Mucosa of descending colon (tissue), 3 donors: ENCODE measurements at regions not wholly inside any gene's neighbourhood (a gene's known extent, or its start where the extent isn't known, plus 50 kb on each side); places are given as distances from the start of the nearest gene placed in this dataset.

Experiments
- ATAC-seq: fragments of 200-7000 bp; cut with Tn5 transposase; one replicate; pipeline ENCODE4 v1.9.1; 2020; ENCODE audit warnings: mild to moderate bottlenecking, moderate library complexity
- DNase-seq, 3 donors: peaks; one replicate each; pipeline ENCODE4 v3.0.0-alpha.2; 2020
- H3K36me3 ChIP-seq: fragments of 200-600 bp; one replicate; pipeline ENCODE4 v1.8.0; 2021; ENCODE audit warnings: low read depth, mild to moderate bottlenecking
- H3K4me1 ChIP-seq: fragments of 200-600 bp; one replicate; pipeline ENCODE4 v1.8.0; 2021; ENCODE audit warnings: low read depth, mild to moderate bottlenecking
- H3K4me3 ChIP-seq: fragments of 200-600 bp; one replicate; pipeline ENCODE4 v1.8.0; 2021; ENCODE audit warnings: mild to moderate bottlenecking
- H3K9me3 ChIP-seq: fragments of 200-600 bp; one replicate; pipeline ENCODE4 v1.8.0; 2021; ENCODE audit warnings: mild to moderate bottlenecking
- intact Hi-C, 2 donors: fragments of 100-400 bp; cut with DNase I in 1 of 2; cut with micrococcal nuclease in 1 of 2; formaldehyde crosslinking; loops; one replicate each; pipeline versions ENCODE4 v1.11.0 to v1.11.1; 2022; cut with DNase I, micrococcal nuclease
- TF ChIP-seq, protein P1 (sequence below): fragments of 200-600 bp; IDR thresholded peaks from one replicate; pipeline ENCODE4 v1.8.0; 2022; ENCODE audit warnings: antibody characterized with exemption, mild to moderate bottlenecking
- donor health status: DM: no; HTN: no; CAD: no; lungs with moderate emphysema.
- donor health status: DM: no; HTN: no; CAD: no.
- donor health status: DM: no; HTN: yes; CAD: no.

DNA sequence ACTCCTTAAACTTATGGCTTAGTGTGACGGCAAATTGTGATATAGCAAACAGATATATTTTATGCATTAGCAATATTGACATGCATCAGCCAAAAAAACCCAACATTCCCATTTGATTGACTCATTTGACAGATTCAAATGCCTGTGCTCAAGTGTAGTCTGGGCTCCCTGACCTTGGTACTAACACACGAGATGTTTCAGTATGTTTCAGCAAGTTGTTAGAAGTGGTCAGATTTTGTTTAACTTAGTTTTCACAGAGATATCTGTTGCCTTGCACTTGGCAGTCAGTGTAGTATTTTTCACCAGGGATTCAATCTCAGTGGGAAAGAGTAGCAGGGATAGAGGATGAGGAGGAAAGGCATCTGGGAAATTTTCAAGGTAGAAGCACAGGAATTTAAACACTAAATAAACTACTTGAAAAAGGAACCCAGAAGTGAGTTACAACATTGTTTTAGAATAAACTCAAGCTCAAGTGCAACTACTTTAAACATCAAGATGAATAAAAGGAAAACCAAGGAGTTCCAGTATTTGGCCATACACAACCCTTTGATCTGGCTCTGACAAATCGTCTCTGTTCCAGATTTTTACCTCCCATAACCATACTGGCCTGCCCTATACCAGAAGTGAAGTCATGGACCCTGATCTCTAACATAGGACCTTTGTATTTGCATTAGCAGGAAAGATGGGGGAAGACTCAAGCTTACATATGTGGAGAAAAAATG is 56.5 kb upstream of the BLID start:
- Histone ChIP-seq H3K4me1 (no peaks in the 10 kb centered on the region), H3K36me3 (no peaks in the 10 kb centered on the region), H3K9me3 (no peaks in the 10 kb centered on the region), H3K4me3 (no peak overlapping the region)
- DNase-seq (no peak), ATAC-seq (no peak)
- TF ChIP-seq, protein P1, sequence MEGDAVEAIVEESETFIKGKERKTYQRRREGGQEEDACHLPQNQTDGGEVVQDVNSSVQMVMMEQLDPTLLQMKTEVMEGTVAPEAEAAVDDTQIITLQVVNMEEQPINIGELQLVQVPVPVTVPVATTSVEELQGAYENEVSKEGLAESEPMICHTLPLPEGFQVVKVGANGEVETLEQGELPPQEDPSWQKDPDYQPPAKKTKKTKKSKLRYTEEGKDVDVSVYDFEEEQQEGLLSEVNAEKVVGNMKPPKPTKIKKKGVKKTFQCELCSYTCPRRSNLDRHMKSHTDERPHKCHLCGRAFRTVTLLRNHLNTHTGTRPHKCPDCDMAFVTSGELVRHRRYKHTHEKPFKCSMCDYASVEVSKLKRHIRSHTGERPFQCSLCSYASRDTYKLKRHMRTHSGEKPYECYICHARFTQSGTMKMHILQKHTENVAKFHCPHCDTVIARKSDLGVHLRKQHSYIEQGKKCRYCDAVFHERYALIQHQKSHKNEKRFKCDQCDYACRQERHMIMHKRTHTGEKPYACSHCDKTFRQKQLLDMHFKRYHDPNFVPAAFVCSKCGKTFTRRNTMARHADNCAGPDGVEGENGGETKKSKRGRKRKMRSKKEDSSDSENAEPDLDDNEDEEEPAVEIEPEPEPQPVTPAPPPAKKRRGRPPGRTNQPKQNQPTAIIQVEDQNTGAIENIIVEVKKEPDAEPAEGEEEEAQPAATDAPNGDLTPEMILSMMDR = no peak
- intact Hi-C loops = no loop called here

DNA sequence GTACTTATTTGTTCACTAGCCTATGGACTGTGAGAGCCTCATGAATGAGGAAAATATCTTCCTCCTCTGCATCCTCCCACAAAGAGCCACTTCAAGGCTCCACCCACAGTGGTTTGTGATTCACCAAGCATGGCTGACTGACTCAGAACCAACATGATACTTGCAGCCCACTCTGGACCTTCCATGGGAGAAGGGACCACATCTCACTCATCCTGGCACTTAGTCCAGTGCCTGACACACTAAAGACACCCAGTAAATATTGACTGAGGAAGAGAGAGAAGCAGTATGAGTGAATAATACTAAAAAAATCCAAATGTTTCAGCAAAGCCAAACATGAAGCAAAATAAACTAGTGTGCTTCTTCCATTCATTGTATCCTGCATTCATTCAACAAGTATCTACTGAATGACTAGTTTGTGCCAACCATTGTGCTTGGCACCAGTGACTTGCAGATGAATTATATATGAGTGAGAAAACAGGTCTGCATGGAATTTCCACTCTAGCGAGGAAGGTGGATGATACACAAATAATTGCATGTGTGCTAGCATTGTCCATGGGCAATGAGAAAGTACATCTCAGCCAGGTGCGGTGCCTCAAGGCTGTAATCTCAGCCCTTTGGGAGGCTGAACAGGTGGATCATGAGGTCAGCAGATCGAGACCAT is 54.9 kb upstream of the BLID start:
- Histone ChIP-seq H3K4me1 (no peaks in the 10 kb centered on the region), H3K36me3 (no peaks in the 10 kb centered on the region), H3K9me3 (no peaks in the 10 kb centered on the region), H3K4me3 (no peak overlapping the region)
- DNase-seq (no peak), ATAC-seq (no peak)
- intact Hi-C loops = no loop called here
- TF ChIP-seq, protein P1 = no peak

DNA sequence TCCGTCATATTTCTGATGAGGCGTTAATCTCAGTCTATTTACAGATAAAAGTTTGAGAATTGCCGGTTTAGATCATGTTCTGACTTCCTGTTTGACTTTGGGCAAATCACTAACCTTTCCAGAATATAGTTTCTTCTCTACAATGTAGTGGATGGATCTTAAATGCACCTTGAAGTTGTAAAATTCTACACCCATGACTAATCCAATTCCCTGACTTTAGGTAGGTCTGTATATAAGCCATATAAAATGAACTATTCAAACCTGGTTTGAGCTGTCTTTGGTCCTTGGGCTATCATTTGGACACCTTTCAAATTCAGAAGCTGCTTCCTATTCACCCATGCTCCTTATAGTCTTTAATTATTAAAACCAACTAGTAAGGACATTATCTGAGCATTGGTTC is 52.2 kb upstream of the BLID start:
- intact Hi-C loops = no loop called here
- ATAC-seq = no peak
- TF ChIP-seq, protein P1 = no peak

DNA sequence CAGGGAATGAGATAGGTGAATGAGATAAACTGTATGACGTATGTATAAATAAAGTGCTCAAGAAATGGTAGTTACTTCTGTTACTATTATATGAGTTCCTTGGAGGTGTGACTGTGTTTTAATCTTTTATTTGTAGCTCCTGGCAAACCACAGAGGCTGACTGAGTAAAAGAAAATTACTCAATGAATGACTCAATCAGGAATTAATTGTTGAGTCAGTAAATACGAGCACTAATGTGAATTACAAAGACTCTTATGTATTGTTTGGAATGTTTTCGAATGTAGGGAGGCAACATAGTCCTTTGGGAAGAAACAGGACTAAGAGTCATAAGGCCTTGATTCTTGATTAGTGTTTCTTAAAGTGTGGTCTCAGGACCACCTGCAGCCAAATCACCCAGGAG is 51.1 kb upstream of the BLID start:
- no peaks in the 10 kb centered on the region for H3K9me3 ChIP-seq
- TF ChIP-seq, protein P1 = no peak
- H3K4me1 ChIP-seq = no peaks in the 10 kb centered on the region
- intact Hi-C loops = no loop called here
- no peak for ATAC-seq
- DNase-seq = no peak
- H3K4me3 ChIP-seq = no peak overlapping the region
- no peaks in the 10 kb centered on the region for H3K36me3 ChIP-seq

More for the DNA sequence above, 52.2 kb upstream of the BLID start:
- H3K4me1 ChIP-seq = no peaks in the 10 kb centered on the region
- no peak for DNase-seq
- H3K36me3 ChIP-seq = no peaks in the 10 kb centered on the region
- H3K9me3 ChIP-seq = no peaks in the 10 kb centered on the region
- H3K4me3 ChIP-seq = no peak overlapping the region

DNA sequence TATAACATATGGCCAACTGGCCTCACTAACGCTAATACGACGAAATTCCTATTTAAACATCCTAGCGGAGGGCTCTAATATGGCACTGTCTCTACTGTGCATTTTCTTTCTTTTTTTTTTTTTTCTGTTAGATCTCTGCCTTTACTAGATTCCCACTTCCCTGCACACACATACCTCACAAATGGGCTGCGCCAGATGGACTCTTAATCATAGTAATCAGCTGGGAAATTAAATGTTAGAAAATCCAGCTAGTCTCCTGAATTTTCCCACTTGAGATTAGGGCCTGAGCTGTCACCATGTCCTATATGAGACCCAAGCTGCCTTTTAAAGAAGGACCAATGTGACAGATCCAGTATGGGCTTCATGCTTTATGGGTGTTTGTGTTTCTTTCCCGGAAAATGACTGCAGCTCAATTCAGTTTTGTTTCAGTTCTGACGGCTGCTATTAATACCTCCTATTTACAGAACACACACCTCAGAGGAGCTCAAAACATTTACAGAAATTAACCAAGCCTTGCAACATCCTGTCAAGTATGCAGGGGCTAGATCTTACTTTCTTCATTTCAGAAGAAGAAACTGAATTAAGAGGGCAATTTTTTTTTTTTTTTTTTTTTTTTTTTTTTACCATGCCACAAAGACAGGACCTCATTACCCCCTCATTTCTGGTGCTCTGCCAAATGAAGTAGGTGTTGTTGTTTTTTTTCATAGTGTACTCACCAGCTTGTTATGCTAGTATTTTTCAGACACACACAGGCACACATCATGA is 49.8 kb upstream of the BLID start:
- H3K9me3 ChIP-seq = no peaks in the 10 kb centered on the region
- no peaks in the 10 kb centered on the region for H3K4me1 ChIP-seq
- H3K4me3 ChIP-seq = no peak overlapping the region
- TF ChIP-seq, protein P1 = no peak
- DNase-seq (no peak), ATAC-seq (no peak)
- intact Hi-C loops = no loop called here
- no peaks in the 10 kb centered on the region for H3K36me3 ChIP-seq
